Fibroblast of lung (primary cell): ENCODE measurements at regions not wholly inside any gene's neighbourhood (a gene's known extent, or its start where the extent isn't known, plus 50 kb on each side); places are given as distances from the start of the nearest gene placed in this dataset.

Source experiments
- DNase-seq, 2 donors: peaks; one replicate each; pipeline versions ENCODE4 v3.0.0 to v3.0.0-alpha.2; 2010; ENCODE audit warnings: low read depth in 2 of 2
- H2AFZ ChIP-seq: 2 replicates; pipeline ENCODE4 v1.5.1; 2012; ENCODE audit warnings: low read length, control low read depth, inconsistent platforms
- H3K27ac ChIP-seq: 2 replicates; pipeline ENCODE4 v1.5.1; 2011; ENCODE audit warnings: low read length, control low read depth; ENCODE audit not compliant: insufficient read depth
- H3K27me3 ChIP-seq: 2 replicates; pipeline ENCODE4 v1.5.1; 2011; ENCODE audit warnings: mild to moderate bottlenecking, low read length; ENCODE audit not compliant: control insufficient read depth, insufficient read depth
- H3K36me3 ChIP-seq: 2 replicates; pipeline ENCODE4 v1.5.1; 2011; ENCODE audit warnings: low read length; ENCODE audit not compliant: control insufficient read depth, insufficient read depth
- H3K4me1 ChIP-seq: 2 replicates; pipeline ENCODE4 v1.5.1; 2011; ENCODE audit warnings: low read length; ENCODE audit not compliant: control insufficient read depth, insufficient read depth; ENCODE audit errors: extremely low read depth
- H3K4me2 ChIP-seq: 2 replicates; pipeline ENCODE4 v1.5.1; 2011; ENCODE audit warnings: low read length, control low read depth; ENCODE audit not compliant: insufficient read depth; ENCODE audit errors: extremely low read depth
- H3K4me3 ChIP-seq, 4 experiments: fragments of 200-600 bp in 1 of 4; sonication (generic) in 1 of 4; replicated peaks in 1 of 4; 2 replicates each; pipeline ENCODE4 v1.5.1; 2011 to 2016; ENCODE audit warnings: low read length in 4 of 4, low read depth in 3 of 4, mild to moderate bottlenecking in 3 of 4, control low read depth in 2 of 4, inconsistent platforms in 1 of 4, mixed read lengths in 1 of 4; ENCODE audit not compliant: insufficient read depth in 1 of 4; ENCODE audit errors: control extremely low read depth in 1 of 4
- H3K79me2 ChIP-seq: 2 replicates; pipeline ENCODE4 v1.5.1; 2012; ENCODE audit warnings: mild to moderate bottlenecking, low read length, inconsistent platforms; ENCODE audit not compliant: control insufficient read depth, insufficient read depth
- H3K9ac ChIP-seq: 2 replicates; pipeline ENCODE4 v1.5.1; 2011; ENCODE audit warnings: mild to moderate bottlenecking, low read length, control low read depth; ENCODE audit not compliant: insufficient read depth
- H3K9me3 ChIP-seq: 2 replicates; pipeline ENCODE4 v1.5.1; 2012; ENCODE audit warnings: low read depth, low read length; ENCODE audit not compliant: control insufficient read depth, insufficient read depth
- H4K20me1 ChIP-seq: 2 replicates; pipeline ENCODE4 v1.5.1; 2011; ENCODE audit warnings: low read length; ENCODE audit not compliant: control insufficient read depth, insufficient read depth; ENCODE audit errors: extremely low read depth
- EZH2 ChIP-seq: IDR thresholded peaks from 2 replicates; pipeline ENCODE4 v1.5.1; 2012; ENCODE audit warnings: low read length, control low read depth, mild to moderate bottlenecking; ENCODE audit errors: missing control alignments
- TF ChIP-seq, protein P1 (sequence below), 2 donors: IDR thresholded peaks in 1 of 2; conservative IDR thresholded peaks in 1 of 2; 1 replicate in 1 of 2; 2 replicates in 1 of 2; pipeline ENCODE4 v1.5.1; 2011 to 2012; ENCODE audit warnings: low read length in 2 of 2, control low read depth in 1 of 2, inconsistent platforms in 1 of 2, low read depth in 1 of 2, mild to moderate bottlenecking in 1 of 2

DNA sequence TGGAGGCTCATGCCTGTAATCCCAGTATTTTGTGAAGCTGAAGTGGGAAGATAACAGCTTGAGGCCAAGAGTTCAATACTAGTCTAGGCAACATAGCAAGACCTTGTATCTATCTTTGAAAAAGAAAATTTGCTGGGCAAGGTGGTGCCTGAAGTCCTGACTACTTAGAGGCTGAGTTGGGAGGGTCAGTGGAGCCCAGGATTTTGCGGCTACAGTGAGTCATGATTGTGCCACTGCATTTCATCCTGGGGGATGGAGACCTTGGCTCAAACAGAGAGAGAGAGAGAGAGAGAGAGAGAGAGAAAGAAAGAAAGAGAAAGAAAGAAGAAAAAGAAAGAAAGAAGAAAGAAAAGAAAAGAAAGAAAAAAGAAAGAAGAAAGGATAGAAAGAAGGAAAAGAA, 1872.3 kb upstream of the PCDH20 start:
- Histone ChIP-seq H3K4me2 (no peak overlapping the region), H2AFZ (no peak overlapping the region), H3K27ac (no peak overlapping the region), H3K4me3 (no peak overlapping the region), H3K9ac (no peak overlapping the region), H3K36me3 (no peaks in the 10 kb centered on the region), H3K4me1 (no peaks in the 10 kb centered on the region), H3K79me2 (no peaks in the 10 kb centered on the region), H4K20me1 (no peaks in the 10 kb centered on the region), H3K9me3 (no peaks in the 10 kb centered on the region), H3K27me3 (no peaks in the 10 kb centered on the region)
- peak; percentile 4 to 30 for DNase-seq
- TF ChIP-seq EZH2, result no peak
- TF ChIP-seq, protein P1, sequence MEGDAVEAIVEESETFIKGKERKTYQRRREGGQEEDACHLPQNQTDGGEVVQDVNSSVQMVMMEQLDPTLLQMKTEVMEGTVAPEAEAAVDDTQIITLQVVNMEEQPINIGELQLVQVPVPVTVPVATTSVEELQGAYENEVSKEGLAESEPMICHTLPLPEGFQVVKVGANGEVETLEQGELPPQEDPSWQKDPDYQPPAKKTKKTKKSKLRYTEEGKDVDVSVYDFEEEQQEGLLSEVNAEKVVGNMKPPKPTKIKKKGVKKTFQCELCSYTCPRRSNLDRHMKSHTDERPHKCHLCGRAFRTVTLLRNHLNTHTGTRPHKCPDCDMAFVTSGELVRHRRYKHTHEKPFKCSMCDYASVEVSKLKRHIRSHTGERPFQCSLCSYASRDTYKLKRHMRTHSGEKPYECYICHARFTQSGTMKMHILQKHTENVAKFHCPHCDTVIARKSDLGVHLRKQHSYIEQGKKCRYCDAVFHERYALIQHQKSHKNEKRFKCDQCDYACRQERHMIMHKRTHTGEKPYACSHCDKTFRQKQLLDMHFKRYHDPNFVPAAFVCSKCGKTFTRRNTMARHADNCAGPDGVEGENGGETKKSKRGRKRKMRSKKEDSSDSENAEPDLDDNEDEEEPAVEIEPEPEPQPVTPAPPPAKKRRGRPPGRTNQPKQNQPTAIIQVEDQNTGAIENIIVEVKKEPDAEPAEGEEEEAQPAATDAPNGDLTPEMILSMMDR (conservative IDR thresholded peaks at IDR 0.05 in 1 of 2, IDR thresholded peaks at IDR 0.05 in 1 of 2; ENCODE audit: low read depth in 1 of 2, low read length in 2 of 2), result no peak

DNA sequence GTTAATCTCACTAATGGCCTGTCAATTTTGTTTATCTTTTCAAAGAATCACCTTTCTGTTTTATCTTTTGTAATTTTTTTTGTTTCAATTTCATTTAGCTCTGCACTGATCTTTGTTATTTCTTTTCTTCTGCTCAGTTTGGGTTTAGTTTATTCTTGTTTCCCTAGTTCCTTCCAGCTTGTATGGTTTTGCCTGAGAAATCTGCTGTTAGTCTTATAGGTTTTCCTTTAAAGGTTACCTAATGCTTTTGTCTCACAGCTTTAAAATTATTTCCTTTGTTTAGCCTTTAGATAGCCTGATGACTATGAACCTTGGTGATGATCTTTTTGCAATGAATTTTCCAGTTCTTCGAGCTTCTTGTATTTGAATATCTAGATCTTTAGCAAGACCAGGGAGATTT, 1869.8 kb upstream of the PCDH20 start:
- Histone ChIP-seq H3K4me3 (no peak overlapping the region), H4K20me1 (no peaks in the 10 kb centered on the region), H3K4me1 (no peaks in the 10 kb centered on the region), H3K9ac (no peak overlapping the region), H3K27me3 (no peaks in the 10 kb centered on the region), H3K4me2 (no peak overlapping the region), H3K79me2 (no peaks in the 10 kb centered on the region), H3K36me3 (no peaks in the 10 kb centered on the region), H3K9me3 (no peaks in the 10 kb centered on the region), H3K27ac (no peak overlapping the region), H2AFZ (no peak overlapping the region)
- TF ChIP-seq EZH2, result no peak
- TF ChIP-seq, protein P1 (conservative IDR thresholded peaks at IDR 0.05 in 1 of 2, IDR thresholded peaks at IDR 0.05 in 1 of 2; ENCODE audit: low read depth in 1 of 2, low read length in 2 of 2), result no peak
- no peak for DNase-seq

- no peak overlapping the region for H3K4me3 ChIP-seq
- H3K27ac ChIP-seq, result no peak overlapping the region
- H3K27me3 ChIP-seq, result no peaks in the 10 kb centered on the region
- H3K9ac ChIP-seq, result no peak overlapping the region
- H4K20me1 ChIP-seq, result no peaks in the 10 kb centered on the region
- H3K9me3 ChIP-seq, result no peaks in the 10 kb centered on the region
- no peaks in the 10 kb centered on the region for H3K36me3 ChIP-seq
- no peak for TF ChIP-seq EZH2
- TF ChIP-seq, protein P1 (conservative IDR thresholded peaks at IDR 0.05 in 1 of 2, IDR thresholded peaks at IDR 0.05 in 1 of 2; ENCODE audit: low read depth in 1 of 2, low read length in 2 of 2), result no peak
- peak in 1 of 2 donors; percentile 4 for DNase-seq
- H3K79me2 ChIP-seq, result no peaks in the 10 kb centered on the region
- no peak overlapping the region for H2AFZ ChIP-seq
- no peak overlapping the region for H3K4me2 ChIP-seq
- no peaks in the 10 kb centered on the region for H3K4me1 ChIP-seq
Observed at GRCh38 chr13:63279136-63279535, 1863.5 kb upstream of the PCDH20 start.
